A549 (cell line): ENCODE measurements at regions not wholly inside any gene's neighbourhood (a gene's known extent, or its start where the extent isn't known, plus 50 kb on each side); places are given as distances from the start of the nearest gene placed in this dataset.

ENCODE experiments used
- BHLHE40 ChIP-seq: IDR thresholded peaks from 2 replicates; pipeline ENCODE4 v1.6.1; 2012; ENCODE audit warnings: low read depth, low read length, inconsistent platforms
- ESRRA ChIP-seq: fragments of 150-350 bp; IDR thresholded peaks from 2 replicates; pipeline ENCODE4 v1.6.1; 2014; ENCODE audit warnings: mild to moderate bottlenecking, low read length, borderline replicate concordance
- HDAC2 ChIP-seq: fragments of 200-600 bp; sonication (generic); IDR thresholded peaks from 2 replicates; pipeline ENCODE4 v1.6.1; 2016
- NFE2L2 ChIP-seq: fragments of 150-350 bp; conservative IDR thresholded peaks from 2 replicates; pipeline ENCODE4 v1.6.1; 2014; ENCODE audit warnings: low read length
- POLR2A ChIP-seq: IDR thresholded peaks from 2 replicates; pipeline ENCODE4 v1.6.1; 2012; ENCODE audit warnings: mild to moderate bottlenecking, low read length
- ZFP36 ChIP-seq: fragments of 450-650 bp; IDR thresholded peaks from 2 replicates; pipeline ENCODE4 v1.6.1; 2014; ENCODE audit warnings: borderline replicate concordance; ENCODE audit not compliant: partially characterized antibody
- TF ChIP-seq, protein P1 (sequence below): fragments of 450-650 bp; IDR thresholded peaks from 2 replicates; pipeline ENCODE4 v1.6.1; 2014; ENCODE audit warnings: antibody characterized with exemption
- TF ChIP-seq, protein P2 (sequence below): IDR thresholded peaks from 2 replicates; pipeline ENCODE4 v1.6.1; 2012

DNA sequence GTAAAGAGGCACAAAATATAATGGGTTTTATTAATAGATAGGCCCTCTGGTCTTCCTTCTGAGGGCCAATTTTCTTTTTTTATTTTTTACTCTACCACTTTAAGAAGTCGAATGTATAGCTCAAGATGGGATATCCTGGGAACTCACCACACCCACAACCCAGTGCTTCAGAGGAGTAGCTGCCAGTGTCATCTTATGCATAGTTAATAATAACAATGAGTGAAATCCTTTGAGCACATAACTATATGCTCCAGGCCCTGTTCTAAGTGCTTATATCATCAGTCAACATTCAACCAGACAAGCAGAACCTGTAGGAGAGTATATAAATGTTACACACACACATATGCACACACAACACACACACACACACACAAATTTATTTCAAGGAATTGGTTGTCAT lies 150.3 kb upstream of the ACTBL2 start:
- TF ChIP-seq HDAC2 (no peak), BHLHE40 (no peak), POLR2A (no peak), NFE2L2 (no peak), ZFP36 (no peak), ESRRA (no peak)
- TF ChIP-seq, protein P1, sequence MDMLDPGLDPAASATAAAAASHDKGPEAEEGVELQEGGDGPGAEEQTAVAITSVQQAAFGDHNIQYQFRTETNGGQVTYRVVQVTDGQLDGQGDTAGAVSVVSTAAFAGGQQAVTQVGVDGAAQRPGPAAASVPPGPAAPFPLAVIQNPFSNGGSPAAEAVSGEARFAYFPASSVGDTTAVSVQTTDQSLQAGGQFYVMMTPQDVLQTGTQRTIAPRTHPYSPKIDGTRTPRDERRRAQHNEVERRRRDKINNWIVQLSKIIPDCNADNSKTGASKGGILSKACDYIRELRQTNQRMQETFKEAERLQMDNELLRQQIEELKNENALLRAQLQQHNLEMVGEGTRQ = no peak
- TF ChIP-seq, protein P2, sequence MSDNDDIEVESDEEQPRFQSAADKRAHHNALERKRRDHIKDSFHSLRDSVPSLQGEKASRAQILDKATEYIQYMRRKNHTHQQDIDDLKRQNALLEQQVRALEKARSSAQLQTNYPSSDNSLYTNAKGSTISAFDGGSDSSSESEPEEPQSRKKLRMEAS = no peak
